22Rv1 (cell line): ENCODE measurements at regions not wholly inside any gene's neighbourhood (a gene's known extent, or its start where the extent isn't known, plus 50 kb on each side); places are given as distances from the start of the nearest gene placed in this dataset.

Experiments
- CTCF ChIP-seq: fragments of 450-650 bp; IDR thresholded peaks from 2 replicates; pipeline ENCODE4 v1.5.1; 2017; ENCODE audit warnings: mild to moderate bottlenecking
- ZFX ChIP-seq: fragments of 450-650 bp; IDR thresholded peaks from 2 replicates; pipeline ENCODE4 v1.6.1; 2017; ENCODE audit warnings: antibody characterized with exemption, borderline replicate concordance

DNA sequence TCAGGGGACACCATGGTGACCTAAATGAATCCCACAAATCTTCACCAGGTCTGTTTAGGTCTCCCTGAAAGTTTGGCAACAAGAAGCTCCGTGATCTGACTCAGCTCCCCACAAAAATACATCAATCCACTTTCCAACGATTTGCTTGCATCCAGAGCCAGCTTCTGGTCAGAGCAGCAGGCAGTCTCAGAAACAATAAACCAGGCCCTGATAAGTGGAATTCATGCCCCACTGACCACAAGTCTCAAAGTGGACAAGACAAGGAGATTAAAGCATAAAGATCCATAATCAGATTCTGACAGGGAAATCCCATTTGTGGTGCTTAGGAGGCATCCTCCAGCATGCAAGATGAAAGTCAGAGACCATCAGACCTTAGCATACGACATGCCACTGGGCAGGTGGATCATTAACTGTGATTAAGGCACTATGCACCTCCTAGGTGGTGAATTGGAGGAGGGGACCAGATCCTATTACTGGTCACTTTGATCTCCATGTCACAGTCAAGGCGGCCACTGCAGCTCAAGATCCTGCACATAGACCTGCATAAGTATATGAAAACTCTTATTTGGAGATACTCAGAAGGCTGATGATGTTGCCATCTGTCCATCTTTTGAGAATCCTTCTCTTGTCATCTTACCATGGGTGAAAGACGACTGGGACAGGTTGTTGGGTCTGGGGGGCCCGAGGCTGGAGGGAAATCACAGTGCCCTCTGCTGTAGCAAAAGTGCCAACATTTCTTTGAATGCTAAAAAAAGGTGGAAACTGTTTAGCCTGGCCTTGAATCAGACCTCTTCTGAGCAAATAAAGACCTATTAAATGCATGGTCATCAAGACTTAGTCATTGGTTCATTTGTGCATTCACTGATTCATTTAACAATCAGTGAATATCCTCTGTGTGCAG is 309.2 kb upstream of the CCL2 start:
- no peak for TF ChIP-seq CTCF
- TF ChIP-seq ZFX, result no peak
